ENCODE measurements at regions not wholly inside any gene's neighbourhood (a gene's known extent, or its start where the extent isn't known, plus 50 kb on each side); places are given as distances from the start of the nearest gene placed in this dataset.

GRCh38 chr2:65486802-65487201 lies 54.4 kb upstream of the SPRED2 start:
- H3K9ac ChIP-seq (ENCODE audit: low read length) = no peak overlapping the region
- no peaks in the 10 kb centered on the region for H3K4me1 ChIP-seq (ENCODE audit: control insufficient read depth, insufficient read depth, low read length)
- no peaks in the 10 kb centered on the region for H3K36me3 ChIP-seq (ENCODE audit: control insufficient read depth, insufficient read depth, low read length)
- no peak overlapping the region for H3K4me3 ChIP-seq (ENCODE audit: low read length)
- H3K27ac ChIP-seq (ENCODE audit: low read depth, low read length) = no peak overlapping the region
- H3K27me3 ChIP-seq (ENCODE audit: control insufficient read depth, insufficient read depth, low read length) = no peaks in the 10 kb centered on the region

DNA sequence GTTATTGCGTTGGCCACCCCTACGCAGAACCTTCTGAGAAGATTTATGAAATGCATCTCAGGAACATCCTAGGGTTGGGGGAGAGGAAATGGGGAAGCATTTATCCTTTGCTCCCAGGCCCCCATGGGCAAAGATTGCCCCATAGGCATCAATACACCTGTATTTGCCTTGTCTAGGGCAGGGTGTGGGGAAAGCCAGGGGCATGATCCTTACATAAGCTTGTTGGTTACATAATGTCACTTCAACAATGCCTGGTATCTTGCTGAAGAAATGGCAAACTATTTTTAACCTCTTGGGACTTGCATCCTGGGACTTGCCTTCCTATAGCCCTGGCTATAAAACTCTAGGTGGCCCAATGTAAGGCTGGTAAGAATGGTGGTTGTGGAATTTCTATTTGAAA lies 53.9 kb upstream of the SPRED2 start:
- Histone ChIP-seq H3K36me3 (ENCODE audit: control insufficient read depth, insufficient read depth, low read length) (no peaks in the 10 kb centered on the region), H3K4me1 (ENCODE audit: control insufficient read depth, insufficient read depth, low read length) (no peaks in the 10 kb centered on the region), H3K9ac (ENCODE audit: low read length) (no peak overlapping the region), H3K27me3 (ENCODE audit: control insufficient read depth, insufficient read depth, low read length) (no peaks in the 10 kb centered on the region), H3K27ac (ENCODE audit: low read depth, low read length) (no peak overlapping the region), H3K4me3 (ENCODE audit: low read length) (no peak overlapping the region)

DNA sequence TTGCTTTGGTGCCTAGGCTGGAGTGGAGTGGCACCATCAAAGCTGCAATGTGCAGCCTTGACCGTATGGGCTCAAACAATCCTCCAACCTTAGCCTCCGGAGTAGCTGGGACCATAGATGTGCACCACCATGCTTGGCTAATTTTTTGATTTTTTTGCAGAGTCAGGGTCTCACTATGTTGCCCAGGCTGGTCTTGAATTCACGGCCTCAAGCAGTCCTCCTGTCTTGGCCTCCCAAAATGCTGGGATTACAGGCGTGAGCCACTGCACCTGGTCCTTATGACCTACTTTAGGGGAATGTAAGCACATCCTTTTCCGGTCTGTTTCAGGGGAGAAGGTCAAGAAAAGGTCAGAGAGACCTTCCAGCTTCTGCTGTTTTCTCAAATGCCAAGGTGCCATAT lies 53.4 kb upstream of the SPRED2 start:
- no peak overlapping the region for H3K9ac ChIP-seq (ENCODE audit: low read length)
- no peak overlapping the region for H3K4me3 ChIP-seq (ENCODE audit: low read length)
- H3K36me3 ChIP-seq (ENCODE audit: control insufficient read depth, insufficient read depth, low read length) = no peaks in the 10 kb centered on the region
- no peak overlapping the region for H3K27ac ChIP-seq (ENCODE audit: low read depth, low read length)
- H3K27me3 ChIP-seq (ENCODE audit: control insufficient read depth, insufficient read depth, low read length) = no peaks in the 10 kb centered on the region
- H3K4me1 ChIP-seq (ENCODE audit: control insufficient read depth, insufficient read depth, low read length) = no peaks in the 10 kb centered on the region

DNA sequence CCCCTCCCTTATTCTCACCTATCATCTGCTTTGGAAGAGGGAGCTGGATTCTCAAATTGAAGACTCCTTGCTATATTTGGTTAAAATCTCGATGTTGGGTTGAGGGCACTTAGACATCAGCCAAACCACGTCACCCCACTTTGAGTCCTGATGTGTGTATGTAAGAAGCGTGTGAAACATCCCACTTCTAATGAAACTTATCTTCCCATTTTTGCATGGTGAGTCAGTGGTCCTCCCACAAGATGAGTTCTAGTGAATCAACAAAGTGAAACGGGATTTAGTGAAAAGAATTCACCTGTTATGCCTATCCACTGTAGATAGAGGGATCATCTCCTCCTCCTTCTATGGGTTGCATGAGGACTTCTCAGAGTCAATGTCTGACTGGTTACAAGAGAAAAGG lies 51.4 kb upstream of the SPRED2 start:
- no peaks in the 10 kb centered on the region for H3K36me3 ChIP-seq (ENCODE audit: control insufficient read depth, insufficient read depth, low read length)
- no peak overlapping the region for H3K4me3 ChIP-seq (ENCODE audit: low read length)
- H3K27ac ChIP-seq (ENCODE audit: low read depth, low read length) = no peak overlapping the region
- no peak overlapping the region for H3K9ac ChIP-seq (ENCODE audit: low read length)
- H3K4me1 ChIP-seq (ENCODE audit: control insufficient read depth, insufficient read depth, low read length) = no peaks in the 10 kb centered on the region
- no peaks in the 10 kb centered on the region for H3K27me3 ChIP-seq (ENCODE audit: control insufficient read depth, insufficient read depth, low read length)

- H3K9ac ChIP-seq (ENCODE audit: low read length) = no peak overlapping the region
- H3K27ac ChIP-seq (ENCODE audit: low read depth, low read length) = no peak overlapping the region
- no peaks in the 10 kb centered on the region for H3K27me3 ChIP-seq (ENCODE audit: control insufficient read depth, insufficient read depth, low read length)
- no peaks in the 10 kb centered on the region for H3K4me1 ChIP-seq (ENCODE audit: control insufficient read depth, insufficient read depth, low read length)
- H3K4me3 ChIP-seq (ENCODE audit: low read length) = no peak overlapping the region
- H3K36me3 ChIP-seq (ENCODE audit: control insufficient read depth, insufficient read depth, low read length) = no peaks in the 10 kb centered on the region
These were observed 50.6 kb upstream of the SPRED2 start for GRCh38 chr2:65482971-65483370.
